ENCODE measurements at regions not wholly inside any gene's neighbourhood (a gene's known extent, or its start where the extent isn't known, plus 50 kb on each side); places are given as distances from the start of the nearest gene placed in this dataset.

GRCh38 chr15:77545058-77545457 is 87.7 kb downstream of the LINGO1 start:
- TF ChIP-seq POLR2A (IDR thresholded peaks at IDR 0.05) (no peak), CTCF (IDR thresholded peaks at IDR 0.05) (no peak), EP300 (IDR thresholded peaks at IDR 0.05) (no peak)

Data from upper lobe of left lung (tissue), 4 donors.